Suprapubic skin (tissue), 3 donors: ENCODE measurements at regions not wholly inside any gene's neighbourhood (a gene's known extent, or its start where the extent isn't known, plus 50 kb on each side); places are given as distances from the start of the nearest gene placed in this dataset.

Experiments
- EP300 ChIP-seq: sonication (generic); formaldehyde crosslinking; IDR thresholded peaks from one replicate; pipeline ENCODE4 v1.6.1; 2017; ENCODE audit warnings: antibody characterized with exemption
- POLR2A ChIP-seq, 2 donors: fragments of 450-650 bp; IDR thresholded peaks; one replicate each; pipeline ENCODE4 v1.6.1; 2017; ENCODE audit warnings: antibody characterized with exemption in 2 of 2, mild to moderate bottlenecking in 2 of 2, moderate library complexity in 2 of 2
- TF ChIP-seq, protein P1 (sequence below), 2 donors: fragments of 200-600 bp in 1 of 2; fragments of 450-650 bp in 1 of 2; sonication (generic) in 1 of 2; IDR thresholded peaks; one replicate each; pipeline ENCODE4 v1.5.1; 2016 to 2019; ENCODE audit warnings: antibody characterized with exemption in 2 of 2, mild to moderate bottlenecking in 1 of 2, moderate library complexity in 1 of 2

DNA sequence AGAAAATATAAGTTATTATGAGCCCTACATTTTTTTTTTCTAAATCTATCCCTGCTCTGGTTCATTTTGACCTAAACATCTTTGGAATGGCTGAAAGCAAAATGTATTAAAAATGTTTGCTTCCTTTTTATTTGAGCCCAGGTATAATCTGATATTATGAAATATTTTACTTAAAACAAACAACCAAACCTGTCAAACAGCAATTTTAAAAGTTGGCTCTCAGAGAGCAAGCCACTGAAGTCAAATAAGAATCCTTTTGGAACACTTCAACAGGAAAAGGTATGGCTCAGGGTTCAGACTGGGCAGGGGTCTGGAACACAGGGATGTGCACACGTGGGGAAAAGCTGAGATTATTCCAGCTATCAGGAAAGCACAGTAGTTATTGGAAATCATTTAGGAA, 782.9 kb downstream of the CCSER2 start:
- TF ChIP-seq, protein P1, sequence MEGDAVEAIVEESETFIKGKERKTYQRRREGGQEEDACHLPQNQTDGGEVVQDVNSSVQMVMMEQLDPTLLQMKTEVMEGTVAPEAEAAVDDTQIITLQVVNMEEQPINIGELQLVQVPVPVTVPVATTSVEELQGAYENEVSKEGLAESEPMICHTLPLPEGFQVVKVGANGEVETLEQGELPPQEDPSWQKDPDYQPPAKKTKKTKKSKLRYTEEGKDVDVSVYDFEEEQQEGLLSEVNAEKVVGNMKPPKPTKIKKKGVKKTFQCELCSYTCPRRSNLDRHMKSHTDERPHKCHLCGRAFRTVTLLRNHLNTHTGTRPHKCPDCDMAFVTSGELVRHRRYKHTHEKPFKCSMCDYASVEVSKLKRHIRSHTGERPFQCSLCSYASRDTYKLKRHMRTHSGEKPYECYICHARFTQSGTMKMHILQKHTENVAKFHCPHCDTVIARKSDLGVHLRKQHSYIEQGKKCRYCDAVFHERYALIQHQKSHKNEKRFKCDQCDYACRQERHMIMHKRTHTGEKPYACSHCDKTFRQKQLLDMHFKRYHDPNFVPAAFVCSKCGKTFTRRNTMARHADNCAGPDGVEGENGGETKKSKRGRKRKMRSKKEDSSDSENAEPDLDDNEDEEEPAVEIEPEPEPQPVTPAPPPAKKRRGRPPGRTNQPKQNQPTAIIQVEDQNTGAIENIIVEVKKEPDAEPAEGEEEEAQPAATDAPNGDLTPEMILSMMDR (IDR thresholded peaks at IDR 0.05): no peak
- TF ChIP-seq EP300: no peak
- no peak for TF ChIP-seq POLR2A (IDR thresholded peaks at IDR 0.05)
